ENCODE measurements at regions not wholly inside any gene's neighbourhood (a gene's known extent, or its start where the extent isn't known, plus 50 kb on each side); places are given as distances from the start of the nearest gene placed in this dataset.
A peak's percentile ranks its signal among the peaks of the same experiment; 100 is the strongest.

GRCh38 chr19:33947265-33947964 is 150.7 kb downstream of the KCTD15 start:
- Histone ChIP-seq H3K27me3 (no peaks in the 10 kb centered on the region), H3K27ac (no peak overlapping the region), H3K4me3 (no peak overlapping the region), H3K36me3 (no peaks in the 10 kb centered on the region), H3K9me3 (ENCODE audit: low read depth) (no peaks in the 10 kb centered on the region), H3K4me1 (ENCODE audit: low read depth) (peaks cover 18% of the 10 kb centered on the region)
- DNase-seq (ENCODE audit: low read depth in 1 of 2, low spot score in 1 of 2) = no peak
- TF ChIP-seq CTCF (IDR thresholded peaks at IDR 0.05; ENCODE audit: low read depth, low read length) = no peak

DNA sequence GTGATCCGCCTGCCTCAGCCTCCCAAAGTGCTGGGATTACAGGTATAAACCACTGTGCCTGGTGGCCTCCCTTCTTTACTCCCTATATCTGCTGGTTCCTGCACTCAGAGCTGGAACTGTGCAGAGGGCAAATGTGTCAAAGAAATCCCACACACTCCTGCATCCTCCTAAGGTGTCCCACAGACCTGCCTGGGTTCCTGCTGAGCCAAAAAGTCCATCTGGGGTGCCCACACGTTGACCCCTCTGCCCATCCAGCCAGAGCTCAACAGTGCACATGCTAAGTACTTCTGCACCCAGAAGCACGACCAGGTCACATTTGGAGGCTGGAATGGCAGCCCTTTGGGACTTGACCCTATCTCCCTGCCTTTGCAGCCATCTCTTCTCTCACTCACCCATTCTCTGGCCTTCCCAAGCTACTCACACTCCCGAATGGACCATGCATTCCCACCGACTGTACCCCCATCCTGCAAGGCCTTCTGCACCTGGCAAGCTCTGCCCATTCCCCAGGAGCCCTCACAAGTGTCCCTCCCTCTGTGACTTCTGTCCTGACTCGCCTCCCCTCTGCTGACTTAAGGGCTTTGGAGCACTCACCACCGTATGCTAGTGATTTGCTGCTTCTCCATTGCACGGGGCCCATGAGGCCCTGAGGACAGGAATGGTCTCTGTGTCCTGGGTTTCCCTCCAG is 152.1 kb downstream of the KCTD15 start:
- no peaks in the 10 kb centered on the region for H3K9me3 ChIP-seq (ENCODE audit: low read depth)
- TF ChIP-seq CTCF (IDR thresholded peaks at IDR 0.05; ENCODE audit: low read depth, low read length) = no peak
- H3K27ac ChIP-seq = no peak overlapping the region
- no peaks in the 10 kb centered on the region for H3K27me3 ChIP-seq
- no peak overlapping the region for H3K4me3 ChIP-seq
- H3K36me3 ChIP-seq = no peaks in the 10 kb centered on the region
- no peak for DNase-seq (ENCODE audit: low read depth in 1 of 2, low spot score in 1 of 2)
- H3K4me1 ChIP-seq (ENCODE audit: low read depth) = peaks cover 18% of the 10 kb centered on the region

GRCh38 chr19:33950091-33950750 is 153.6 kb downstream of the KCTD15 start:
- Histone ChIP-seq H3K9me3 (ENCODE audit: low read depth) (no peaks in the 10 kb centered on the region), H3K27ac (no peak overlapping the region), H3K4me1 (ENCODE audit: low read depth) (peaks cover 18% of the 10 kb centered on the region), H3K4me3 (no peak overlapping the region), H3K27me3 (no peaks in the 10 kb centered on the region), H3K36me3 (no peaks in the 10 kb centered on the region)
- DNase-seq (ENCODE audit: low read depth in 1 of 2, low spot score in 1 of 2) = peak; percentile 13 to 15
- no peak for TF ChIP-seq CTCF (IDR thresholded peaks at IDR 0.05; ENCODE audit: low read depth, low read length)

- Histone ChIP-seq H3K27me3 (no peaks in the 10 kb centered on the region), H3K36me3 (no peaks in the 10 kb centered on the region), H3K4me3 (no peak overlapping the region), H3K4me1 (ENCODE audit: low read depth) (peaks cover 9% of the 10 kb centered on the region), H3K9me3 (ENCODE audit: low read depth) (no peaks in the 10 kb centered on the region), H3K27ac (no peak overlapping the region)
- DNase-seq (ENCODE audit: low read depth in 1 of 2, low spot score in 1 of 2) = peak in 1 of 2 donors; percentile 35
- no peak for TF ChIP-seq CTCF (IDR thresholded peaks at IDR 0.05; ENCODE audit: low read depth, low read length)
Observed at GRCh38 chr19:33953023-33953422, 156.4 kb downstream of the KCTD15 start.

DNA sequence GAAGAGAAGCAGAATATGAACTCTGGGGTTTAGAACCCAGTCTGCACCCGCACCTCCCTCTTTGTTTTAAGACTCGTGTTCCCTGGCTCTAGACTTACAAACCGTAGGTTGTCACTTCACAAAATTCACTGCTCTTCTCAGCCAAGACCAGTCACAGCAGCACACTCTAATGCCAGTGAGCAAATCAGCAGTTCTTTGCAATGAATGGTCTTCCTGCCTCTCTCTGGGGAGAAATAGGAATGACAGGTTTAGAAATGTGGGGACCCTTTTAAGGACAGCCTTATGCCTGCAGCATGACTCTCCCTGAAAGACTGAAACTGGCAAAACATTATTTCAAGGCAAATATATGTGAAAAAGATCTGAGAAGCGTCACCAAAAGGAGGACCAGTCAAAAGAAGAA is 156.9 kb downstream of the KCTD15 start:
- Histone ChIP-seq H3K4me1 (ENCODE audit: low read depth) (peaks cover 9% of the 10 kb centered on the region), H3K36me3 (no peaks in the 10 kb centered on the region), H3K27me3 (no peaks in the 10 kb centered on the region), H3K4me3 (no peak overlapping the region), H3K27ac (no peak overlapping the region), H3K9me3 (ENCODE audit: low read depth) (no peaks in the 10 kb centered on the region)
- TF ChIP-seq CTCF (IDR thresholded peaks at IDR 0.05; ENCODE audit: low read depth, low read length) = no peak
- DNase-seq (ENCODE audit: low read depth in 1 of 2, low spot score in 1 of 2) = no peak
